B cell (primary cell): ENCODE measurements at regions not wholly inside any gene's neighbourhood (a gene's known extent, or its start where the extent isn't known, plus 50 kb on each side); places are given as distances from the start of the nearest gene placed in this dataset.

Experiments
- EZH2 ChIP-seq: IDR thresholded peaks from 2 replicates; pipeline ENCODE4 v1.6.1; 2012; ENCODE audit warnings: borderline replicate concordance, low read depth, mild to moderate bottlenecking, moderate library complexity, low read length; ENCODE audit not compliant: insufficient read depth, poor library complexity, severe bottlenecking
- TF ChIP-seq, protein P1 (sequence below): fragments of 200-600 bp; IDR thresholded peaks from one replicate; pipeline ENCODE4 v1.8.0; 2022; ENCODE audit warnings: antibody characterized with exemption, mild to moderate bottlenecking

- TF ChIP-seq, protein P1, sequence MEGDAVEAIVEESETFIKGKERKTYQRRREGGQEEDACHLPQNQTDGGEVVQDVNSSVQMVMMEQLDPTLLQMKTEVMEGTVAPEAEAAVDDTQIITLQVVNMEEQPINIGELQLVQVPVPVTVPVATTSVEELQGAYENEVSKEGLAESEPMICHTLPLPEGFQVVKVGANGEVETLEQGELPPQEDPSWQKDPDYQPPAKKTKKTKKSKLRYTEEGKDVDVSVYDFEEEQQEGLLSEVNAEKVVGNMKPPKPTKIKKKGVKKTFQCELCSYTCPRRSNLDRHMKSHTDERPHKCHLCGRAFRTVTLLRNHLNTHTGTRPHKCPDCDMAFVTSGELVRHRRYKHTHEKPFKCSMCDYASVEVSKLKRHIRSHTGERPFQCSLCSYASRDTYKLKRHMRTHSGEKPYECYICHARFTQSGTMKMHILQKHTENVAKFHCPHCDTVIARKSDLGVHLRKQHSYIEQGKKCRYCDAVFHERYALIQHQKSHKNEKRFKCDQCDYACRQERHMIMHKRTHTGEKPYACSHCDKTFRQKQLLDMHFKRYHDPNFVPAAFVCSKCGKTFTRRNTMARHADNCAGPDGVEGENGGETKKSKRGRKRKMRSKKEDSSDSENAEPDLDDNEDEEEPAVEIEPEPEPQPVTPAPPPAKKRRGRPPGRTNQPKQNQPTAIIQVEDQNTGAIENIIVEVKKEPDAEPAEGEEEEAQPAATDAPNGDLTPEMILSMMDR = no peak
- TF ChIP-seq EZH2 = no peak
These were observed 132.8 kb downstream of the SLC38A4 start for GRCh38 chr12:46693034-46693433.
